ENCODE measurements at regions not wholly inside any gene's neighbourhood (a gene's known extent, or its start where the extent isn't known, plus 50 kb on each side); places are given as distances from the start of the nearest gene placed in this dataset.

GRCh38 chr7:155942226-155942950, 130.1 kb upstream of the SHH start:
- TF ChIP-seq CTCF (IDR thresholded peaks at IDR 0.05; ENCODE audit: poor library complexity): no peak
- no peak for TF ChIP-seq EZH2 (IDR thresholded peaks at IDR 0.05; ENCODE audit: borderline replicate concordance)
- no peak for TF ChIP-seq EZH2phosphoT487 (IDR thresholded peaks at IDR 0.05; ENCODE audit: low read depth, severe bottlenecking, unreplicated experiment)
- no peak for DNase-seq (ENCODE audit: low spot score)
- H3K4me1 ChIP-seq (ENCODE audit: insufficient read depth): no peaks in the 10 kb centered on the region
- no peak overlapping the region for H2AFZ ChIP-seq
- no peaks in the 10 kb centered on the region for H3K36me3 ChIP-seq (replicated peaks; ENCODE audit: insufficient read depth, low read depth)
- H3K9me2 ChIP-seq (replicated peaks; ENCODE audit: insufficient read depth): no peaks in the 10 kb centered on the region
- peaks cover 7% of the 10 kb centered on the region for H3K9me3 ChIP-seq (ENCODE audit: low read depth)
- H3K79me2 ChIP-seq: no peaks in the 10 kb centered on the region
- H3K4me3 ChIP-seq: no peak overlapping the region
- H4K20me1 ChIP-seq (ENCODE audit: insufficient read depth, poor library complexity, severe bottlenecking): no peaks in the 10 kb centered on the region
- no peak overlapping the region for H3K4me2 ChIP-seq
- H3K27ac ChIP-seq: no peak overlapping the region
- 92% methylated on average over 20 of the region's 20 CpGs for WGBS (ENCODE audit: low lambda C conversion rate, missing lambda C conversion rate)
- no peaks in the 10 kb centered on the region for H3K27me3 ChIP-seq

- H3K4me1 ChIP-seq (ENCODE audit: insufficient read depth): no peaks in the 10 kb centered on the region
- H4K20me1 ChIP-seq (ENCODE audit: insufficient read depth, poor library complexity, severe bottlenecking): no peaks in the 10 kb centered on the region
- H3K4me2 ChIP-seq: no peak overlapping the region
- H3K4me3 ChIP-seq: no peak overlapping the region
- H3K9me3 ChIP-seq (ENCODE audit: low read depth): peaks cover 7% of the 10 kb centered on the region
- 52% methylated on average over 4 of the region's 4 CpGs for WGBS (ENCODE audit: low lambda C conversion rate, missing lambda C conversion rate)
- H3K79me2 ChIP-seq: no peaks in the 10 kb centered on the region
- H3K27ac ChIP-seq: no peak overlapping the region
- no peak for DNase-seq (ENCODE audit: low spot score)
- no peaks in the 10 kb centered on the region for H3K27me3 ChIP-seq
- no peak for TF ChIP-seq EZH2phosphoT487 (IDR thresholded peaks at IDR 0.05; ENCODE audit: low read depth, severe bottlenecking, unreplicated experiment)
- no peak for TF ChIP-seq CTCF (IDR thresholded peaks at IDR 0.05; ENCODE audit: poor library complexity)
- no peak for TF ChIP-seq EZH2 (IDR thresholded peaks at IDR 0.05; ENCODE audit: borderline replicate concordance)
- H3K36me3 ChIP-seq (replicated peaks; ENCODE audit: insufficient read depth, low read depth): no peaks in the 10 kb centered on the region
- H3K9me2 ChIP-seq (replicated peaks; ENCODE audit: insufficient read depth): no peaks in the 10 kb centered on the region
- H2AFZ ChIP-seq: no peak overlapping the region
Observed at GRCh38 chr7:155941688-155942087, 129.4 kb upstream of the SHH start.

- Histone ChIP-seq H3K4me2 (no peak overlapping the region), H3K4me1 (ENCODE audit: insufficient read depth) (no peaks in the 10 kb centered on the region), H3K4me3 (no peak overlapping the region), H4K20me1 (ENCODE audit: insufficient read depth, poor library complexity, severe bottlenecking) (no peaks in the 10 kb centered on the region), H3K36me3 (replicated peaks; ENCODE audit: insufficient read depth, low read depth) (no peaks in the 10 kb centered on the region), H2AFZ (no peak overlapping the region), H3K9me3 (ENCODE audit: low read depth) (peaks cover 7% of the 10 kb centered on the region), H3K9me2 (replicated peaks; ENCODE audit: insufficient read depth) (no peaks in the 10 kb centered on the region), H3K79me2 (no peaks in the 10 kb centered on the region), H3K27ac (no peak overlapping the region), H3K27me3 (no peaks in the 10 kb centered on the region)
- DNase-seq (ENCODE audit: low spot score): no peak
- TF ChIP-seq EZH2phosphoT487 (IDR thresholded peaks at IDR 0.05; ENCODE audit: low read depth, severe bottlenecking, unreplicated experiment) (no peak), EZH2 (IDR thresholded peaks at IDR 0.05; ENCODE audit: borderline replicate concordance) (no peak), CTCF (IDR thresholded peaks at IDR 0.05; ENCODE audit: poor library complexity) (no peak)
Observed at GRCh38 chr7:155939350-155939749, 127.1 kb upstream of the SHH start.

All from hepatocyte (in vitro differentiated cells).